Stimulated activated CD8-positive, alpha-beta memory T cell treated with anti-CD3 and anti-CD28 coated beads, Interleukin-7, amount 100 ng/mL, for 4 hours (primary cell): ENCODE measurements at regions not wholly inside any gene's neighbourhood (a gene's known extent, or its start where the extent isn't known, plus 50 kb on each side); places are given as distances from the start of the nearest gene placed in this dataset.
"Not testable (repeated sequence)": the region's sequence is repeated elsewhere in the genome, so short reads cannot be mapped to it uniquely, and the experiment has no call there.

Source experiments
- DNase-seq, 2 donors: peaks; one replicate each; pipeline ENCODE4 v3.0.0-alpha.2; 2020; ENCODE audit warnings: low read depth in 2 of 2

- no peak for DNase-seq
Measured at GRCh38 chr5:90134381-90134780, 275.2 kb downstream of the CETN3 start.

- no peak for DNase-seq
Measured at GRCh38 chr5:90133941-90134340, 275.6 kb downstream of the CETN3 start.

- no peak for DNase-seq
Measured at GRCh38 chr5:90131383-90132133, 278.0 kb downstream of the CETN3 start.

DNA sequence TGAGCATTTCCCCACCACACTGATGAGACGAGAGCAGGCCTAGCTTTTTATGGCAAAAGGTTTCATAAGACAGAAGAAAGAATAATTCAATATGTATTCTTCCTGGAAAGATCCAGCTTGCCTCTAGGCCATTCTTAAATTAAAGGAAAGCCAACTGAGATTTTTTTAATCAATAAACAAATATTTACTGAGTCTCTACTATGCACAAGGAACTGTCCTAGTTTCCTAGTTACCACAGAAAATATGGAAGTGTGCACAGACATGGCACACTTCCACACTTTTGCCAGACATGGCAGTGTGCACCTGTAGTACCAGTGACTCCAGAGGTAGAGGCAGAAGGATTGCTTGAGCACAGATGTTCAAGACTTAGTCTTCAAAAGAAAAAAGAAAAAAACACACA, 281.0 kb downstream of the CETN3 start:
- no peak for DNase-seq

DNA sequence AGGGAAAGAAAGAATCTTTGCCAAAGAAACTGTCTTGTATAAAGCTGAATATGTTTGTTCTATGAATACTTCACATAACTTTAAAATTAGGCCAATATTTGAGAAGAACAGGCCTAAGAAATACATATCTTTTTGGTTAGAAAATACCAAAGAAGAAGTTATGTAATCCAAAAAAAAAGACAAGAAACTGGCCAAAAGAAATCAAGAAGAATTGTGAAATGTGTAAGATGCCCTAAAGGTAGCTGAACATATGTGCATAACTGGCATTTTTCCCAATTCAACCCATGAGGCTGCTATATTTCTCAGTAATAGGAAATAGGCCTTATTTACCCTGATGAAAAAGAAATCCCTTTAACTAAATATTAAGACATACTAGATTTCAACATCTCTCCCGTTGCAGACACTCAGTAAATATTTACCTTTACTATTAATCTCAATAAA, 290.0 kb downstream of the CETN3 start:
- DNase-seq = no peak

DNA sequence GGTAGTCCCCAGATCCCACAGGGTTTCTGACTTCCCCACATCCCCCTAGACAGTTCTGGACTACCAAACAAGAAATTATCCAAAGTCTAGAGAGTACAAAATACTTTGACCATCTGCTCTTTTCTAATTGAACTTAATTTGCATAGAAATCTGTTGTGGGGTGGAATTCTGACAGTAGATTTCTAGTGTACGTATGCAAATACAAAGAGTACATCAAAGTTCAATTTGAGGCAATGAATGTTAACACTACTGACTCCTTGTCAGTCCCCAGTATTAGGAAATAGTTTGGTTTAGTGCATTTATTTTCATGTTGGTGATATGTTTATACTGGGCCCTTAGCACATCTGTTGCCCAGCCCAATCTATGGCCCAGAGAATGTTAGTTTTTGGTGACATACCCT, 292.6 kb downstream of the CETN3 start:
- DNase-seq = no peak

GRCh38 chr5:90113108-90113507, 296.4 kb downstream of the CETN3 start:
- DNase-seq = no peak

DNA sequence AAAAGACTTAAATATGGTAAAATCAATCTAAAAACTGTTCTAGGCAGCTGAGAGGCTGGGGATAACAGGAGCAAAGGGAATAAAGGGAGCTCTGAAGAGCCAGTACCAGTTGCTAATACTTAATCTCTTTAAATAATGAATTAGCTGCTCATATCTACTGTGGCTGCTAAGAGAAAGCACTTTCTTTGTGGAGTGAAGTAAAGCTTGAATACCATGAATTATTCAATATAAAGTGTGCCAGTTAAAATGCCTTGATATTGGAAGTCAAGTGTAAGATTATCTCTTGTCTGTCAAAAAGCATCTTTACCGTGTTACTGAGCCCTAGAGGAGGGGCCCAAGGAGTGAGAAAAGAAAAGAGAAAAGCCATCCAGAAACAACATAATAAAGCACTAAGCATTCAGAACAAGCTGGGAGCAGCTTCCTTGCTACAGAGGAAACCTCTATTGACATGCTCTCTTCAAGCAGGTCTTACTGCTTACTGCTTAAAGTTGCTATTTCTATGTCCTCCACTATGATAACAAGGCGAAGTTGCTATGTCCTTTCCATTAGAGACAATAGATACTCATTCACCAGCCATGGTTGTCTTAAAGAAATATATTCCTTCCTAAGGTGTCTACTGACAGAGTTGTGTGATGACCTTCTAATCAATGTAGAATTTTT, 297.4 kb downstream of the CETN3 start:
- no peak for DNase-seq

DNA sequence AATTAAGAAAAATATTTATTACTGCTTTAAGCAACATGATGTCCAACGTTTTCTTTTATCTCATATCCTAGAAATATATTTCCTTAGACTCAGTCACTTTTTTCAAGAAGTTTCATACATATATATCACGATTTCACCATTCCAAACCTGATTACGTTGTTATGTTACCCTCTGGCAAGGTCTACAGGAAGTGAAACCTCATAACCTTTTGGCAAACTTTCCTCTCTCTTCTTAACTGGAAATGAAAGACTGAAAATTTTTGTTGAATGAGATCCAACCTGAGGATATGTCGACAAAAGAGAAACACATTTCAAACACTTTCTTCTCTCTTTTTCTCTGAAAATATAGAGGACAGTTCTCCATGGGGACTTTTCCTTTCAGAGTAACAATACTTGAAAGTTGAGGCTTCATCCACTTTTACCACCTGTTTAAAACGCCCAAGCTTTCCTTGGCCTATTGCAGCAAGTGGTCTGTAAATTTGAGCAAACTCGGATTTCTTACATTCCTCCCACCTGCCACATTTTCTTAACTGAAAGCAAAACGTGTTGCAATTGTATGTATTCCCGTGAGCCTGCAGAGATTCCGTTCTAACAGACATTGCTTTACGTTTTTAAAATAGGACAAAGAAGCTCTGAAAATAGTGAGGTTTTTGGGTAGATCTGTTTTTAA, 298.1 kb downstream of the CETN3 start:
- no peak for DNase-seq

- no peak for DNase-seq
Measured at GRCh38 chr5:90109285-90109684, 300.3 kb downstream of the CETN3 start.

GRCh38 chr5:90099099-90099498, 310.5 kb downstream of the CETN3 start:
- DNase-seq = no peak

- DNase-seq = no peak
Measured at GRCh38 chr5:90097082-90097477, 312.5 kb downstream of the CETN3 start.

GRCh38 chr5:90096415-90097081, 313.0 kb downstream of the CETN3 start:
- DNase-seq = no peak

- no peak for DNase-seq
Measured at GRCh38 chr5:90095292-90096060, 314.1 kb downstream of the CETN3 start.

DNA sequence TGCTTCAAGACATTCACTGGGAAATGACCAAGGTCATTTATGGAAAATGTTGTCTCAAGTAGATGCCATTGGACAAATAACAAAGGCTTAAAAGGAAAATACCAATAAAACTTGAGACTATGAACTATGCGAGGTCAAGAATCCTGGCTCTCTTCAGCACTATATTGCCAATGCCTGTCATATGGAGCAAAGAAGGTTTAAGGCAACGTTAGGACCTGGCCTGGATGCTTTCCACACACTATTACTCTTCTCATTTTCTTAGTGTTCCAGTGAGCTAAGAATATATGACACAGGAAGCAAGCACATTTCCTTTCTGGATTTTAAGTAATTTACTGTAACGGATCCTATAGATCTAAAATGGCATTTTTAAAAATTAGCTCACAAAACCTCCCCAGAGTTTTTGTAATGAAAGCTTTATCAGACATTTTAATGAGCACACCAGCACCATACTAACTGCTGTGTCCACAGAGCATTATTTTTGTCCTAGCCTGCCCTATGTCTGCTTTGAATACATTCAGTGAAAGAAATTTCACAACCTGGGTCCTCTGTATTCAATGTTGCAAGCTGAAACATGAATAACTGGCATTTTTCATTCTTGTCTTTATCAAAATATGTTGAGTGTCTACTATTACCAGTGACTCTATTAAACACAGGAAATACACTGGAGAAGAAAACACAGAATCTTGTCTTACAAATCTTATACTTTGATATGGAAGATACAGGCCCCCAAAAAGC, 315.6 kb downstream of the CETN3 start:
- DNase-seq = no peak

DNA sequence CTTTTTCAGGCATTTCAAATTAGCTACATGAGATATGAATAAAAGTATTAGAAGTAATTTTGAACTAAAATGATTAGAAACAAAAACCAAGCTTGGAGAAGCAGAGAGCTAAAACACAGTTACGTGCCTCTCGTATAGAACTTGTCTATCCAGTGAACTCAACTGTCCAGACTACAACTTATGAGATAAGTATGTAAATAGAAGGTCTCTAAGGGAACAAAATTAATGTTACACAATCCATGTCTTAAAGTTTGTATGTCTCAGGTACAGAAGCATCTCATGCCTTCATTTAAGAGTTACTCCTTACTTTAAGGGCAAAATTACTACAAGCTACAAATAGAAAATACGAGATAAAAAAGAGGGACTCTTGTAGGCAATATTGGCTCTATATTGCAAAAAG, 316.8 kb downstream of the CETN3 start:
- no peak for DNase-seq

GRCh38 chr5:90084342-90084741, 325.2 kb downstream of the CETN3 start:
- no peak for DNase-seq

DNA sequence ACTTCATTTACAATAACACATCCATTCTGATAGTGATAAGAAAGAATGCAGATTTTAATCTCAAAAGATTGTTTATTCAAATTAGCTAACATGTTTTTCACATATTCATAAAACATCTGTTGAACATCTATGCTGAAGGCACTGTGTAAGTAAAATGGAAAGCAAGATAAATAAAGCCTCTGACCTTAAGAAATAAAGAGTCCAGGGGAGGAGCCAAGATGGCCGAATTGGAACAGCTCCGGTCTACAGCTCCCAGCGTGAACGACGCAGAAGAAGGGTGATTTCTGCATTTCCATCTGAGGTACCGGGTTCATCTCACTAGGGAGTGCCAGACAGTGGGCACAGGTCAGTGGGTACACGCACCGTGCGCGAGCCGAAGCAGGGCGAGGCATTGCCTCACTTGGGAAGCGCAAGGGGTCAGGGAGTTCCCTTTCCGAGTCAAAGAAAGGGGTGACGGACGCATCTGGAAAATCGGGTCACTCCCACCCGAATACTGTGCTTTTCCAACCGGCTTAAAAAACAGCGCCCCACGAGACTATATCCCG, 336.5 kb downstream of the CETN3 start:
- DNase-seq = not testable (repeated sequence)

- DNase-seq = no peak
Measured at GRCh38 chr5:90071656-90072055, 337.9 kb downstream of the CETN3 start.

GRCh38 chr5:90071066-90071465, 338.5 kb downstream of the CETN3 start:
- DNase-seq = no peak

- no peak for DNase-seq
Measured at GRCh38 chr5:90066920-90067319, 342.6 kb downstream of the CETN3 start.
